GM19468 (cell line): ENCODE measurements at regions not wholly inside any gene's neighbourhood (a gene's known extent, or its start where the extent isn't known, plus 50 kb on each side); places are given as distances from the start of the nearest gene placed in this dataset.

Experiments used
- ATAC-seq: cut with Tn5 transposase; IDR thresholded peaks from one replicate; pipeline ENCODE4 v1.9.1; 2021; ENCODE audit warnings: mild to moderate bottlenecking, moderate library complexity, moderate number of reproducible peaks; ENCODE audit not compliant: unreplicated experiment; ENCODE audit errors: extremely low read depth

GRCh38 chr5:19314840-19315239 lies 673.2 kb downstream of the CDH18 start:
- no peak for ATAC-seq

- ATAC-seq, result no peak
Observed at GRCh38 chr5:19319252-19319651, 668.7 kb downstream of the CDH18 start.

GRCh38 chr5:19322716-19323485 lies 665.1 kb downstream of the CDH18 start:
- ATAC-seq, result no peak

- no peak for ATAC-seq
Observed at GRCh38 chr5:19334278-19334677, 653.7 kb downstream of the CDH18 start.

DNA sequence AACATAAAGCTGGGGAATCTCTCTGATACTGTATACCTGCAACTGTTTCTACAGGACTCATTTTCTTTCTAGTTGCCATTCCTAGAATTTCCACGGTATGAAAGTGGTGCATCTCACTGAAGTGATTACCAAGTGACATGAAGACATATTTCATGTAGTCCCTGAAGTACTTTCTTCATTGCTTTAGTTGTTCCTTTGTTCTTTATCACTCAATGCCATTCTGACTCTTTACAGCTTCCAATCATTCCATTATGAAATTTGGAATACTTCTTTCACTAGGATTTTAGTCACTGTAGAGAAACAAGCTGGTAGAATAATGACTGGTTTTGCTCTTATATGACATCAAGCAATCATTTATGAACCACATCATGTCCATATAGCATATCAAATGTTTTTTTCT lies 645.1 kb downstream of the CDH18 start:
- no peak for ATAC-seq

DNA sequence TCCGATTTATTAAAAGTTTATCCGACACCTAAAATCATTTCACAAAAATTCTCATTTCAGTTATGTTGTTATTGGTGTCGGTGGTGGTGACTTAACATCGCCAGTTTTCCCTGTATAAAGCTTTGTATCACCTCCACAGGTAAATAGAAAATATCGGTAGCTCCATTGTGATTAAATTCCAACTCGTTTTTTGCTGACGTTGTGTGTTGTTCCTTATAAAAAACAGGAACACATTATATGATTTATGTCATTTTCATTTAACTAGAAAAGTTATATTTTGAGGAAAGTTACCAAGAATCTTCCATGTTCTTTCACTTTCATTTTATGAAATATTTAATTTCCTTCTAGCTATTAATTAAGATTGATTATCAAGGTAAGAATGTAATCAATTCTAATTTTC lies 635.9 kb downstream of the CDH18 start:
- ATAC-seq, result no peak

GRCh38 chr5:19369048-19369447 lies 619.0 kb downstream of the CDH18 start:
- no peak for ATAC-seq

DNA sequence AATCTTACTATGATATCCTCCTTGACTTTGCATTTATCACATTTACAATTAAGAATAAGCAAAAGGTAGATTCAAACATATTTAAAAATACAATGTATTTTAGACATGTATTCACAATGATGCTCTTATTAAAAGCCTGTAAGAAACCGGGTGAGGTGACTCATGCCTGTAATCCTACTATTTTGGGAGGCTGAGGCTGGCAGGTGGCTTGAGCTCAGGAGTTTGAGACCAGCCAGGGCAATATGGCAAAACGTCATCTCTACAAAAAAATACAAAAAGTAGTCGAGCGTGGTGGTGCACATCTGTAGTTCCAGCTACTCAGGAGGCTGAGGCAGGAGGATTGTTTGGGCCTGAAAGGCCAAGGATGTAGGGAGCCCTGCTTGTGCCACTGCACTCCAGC lies 618.4 kb downstream of the CDH18 start:
- ATAC-seq, result no peak

- no peak for ATAC-seq
Observed at GRCh38 chr5:19370655-19371386, 617.2 kb downstream of the CDH18 start.

- no peak for ATAC-seq
Observed at GRCh38 chr5:19388391-19388790, 599.6 kb downstream of the CDH18 start.

- ATAC-seq, result no peak
Observed at GRCh38 chr5:19401032-19401431, 587.0 kb downstream of the CDH18 start.

DNA sequence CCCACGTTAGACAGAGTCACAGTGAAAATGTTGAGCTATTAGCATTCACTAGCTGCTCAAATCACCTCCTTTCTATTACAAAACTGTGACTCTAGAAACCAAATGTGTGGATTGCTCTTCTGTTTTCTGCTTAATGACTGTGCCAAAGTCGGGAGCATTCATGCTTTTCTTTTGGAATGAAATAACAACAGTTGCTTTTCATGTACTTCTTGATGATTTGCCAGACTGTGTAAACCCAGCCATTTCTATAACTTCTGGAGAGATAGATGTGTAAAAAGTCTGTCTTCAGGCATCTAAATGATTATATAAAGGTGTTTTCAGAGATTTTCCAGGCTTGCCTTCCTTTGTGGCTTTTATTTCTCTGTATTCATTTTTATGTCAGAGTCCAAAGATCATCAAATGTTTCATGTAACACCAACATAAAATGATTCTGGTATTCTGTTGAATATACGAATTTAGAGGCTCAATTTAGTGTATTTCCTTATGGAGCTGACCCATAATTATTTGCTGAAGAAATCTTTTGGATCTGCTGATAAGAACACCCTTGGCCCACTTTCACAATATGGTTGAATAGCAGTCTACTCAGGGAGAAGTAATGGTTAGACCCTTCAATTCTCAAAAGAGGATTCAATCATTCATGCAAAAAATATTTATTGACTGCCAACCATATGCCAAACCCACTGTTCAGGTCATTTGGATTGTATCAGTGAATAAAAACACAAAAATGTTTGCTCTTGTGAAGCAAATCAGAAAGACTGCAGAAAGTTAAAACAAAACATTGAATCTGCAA lies 581.2 kb downstream of the CDH18 start:
- ATAC-seq, result no peak

GRCh38 chr5:19408149-19408548 lies 579.9 kb downstream of the CDH18 start:
- ATAC-seq, result no peak

DNA sequence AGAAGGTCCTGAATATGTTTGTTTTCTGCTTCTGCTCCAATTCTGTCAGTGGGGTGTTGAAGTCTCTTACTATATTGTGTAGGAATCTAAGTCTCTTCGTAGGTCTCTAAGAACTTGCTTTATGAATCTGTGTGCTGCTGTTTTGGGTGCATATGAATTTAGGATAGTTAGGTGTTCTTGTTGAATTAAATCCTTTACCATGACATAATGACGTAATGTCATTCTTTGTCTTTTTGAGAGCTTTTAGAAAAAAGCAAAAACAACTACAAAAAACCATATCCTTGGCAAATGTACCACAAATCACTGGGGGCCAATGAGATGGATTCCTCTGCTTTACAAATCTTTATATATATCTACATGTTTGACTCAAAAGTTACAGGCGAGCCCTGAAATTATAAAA lies 576.1 kb downstream of the CDH18 start:
- no peak for ATAC-seq
